IPS-18c (cell line): ENCODE measurements at regions not wholly inside any gene's neighbourhood (a gene's known extent, or its start where the extent isn't known, plus 50 kb on each side); places are given as distances from the start of the nearest gene placed in this dataset.
"Not testable (repeated sequence)": the region's sequence is repeated elsewhere in the genome, so short reads cannot be mapped to it uniquely, and the experiment has no call there.

Source experiments
- H3K4me3 ChIP-seq: 2 replicates; pipeline ENCODE4 v1.7.0; 2013; ENCODE audit warnings: low read depth, mild to moderate bottlenecking, low read length, moderate library complexity; ENCODE audit not compliant: insufficient read depth
- H3K9me3 ChIP-seq: one replicate; pipeline ENCODE4 v1.6.1; 2013; ENCODE audit warnings: mild to moderate bottlenecking, low read length, moderate library complexity; ENCODE audit not compliant: control insufficient read depth, insufficient read depth

- not testable (repeated sequence) for H3K9me3 ChIP-seq, H3K4me3 ChIP-seq
Observed at GRCh38 chr16:29258946-29259634, 147.4 kb downstream of the NPIPB11 start.

- H3K4me3 ChIP-seq, H3K9me3 ChIP-seq: not testable (repeated sequence)
Observed at GRCh38 chr16:29257419-29258336, 148.8 kb downstream of the NPIPB11 start.

- no peak overlapping the region; the same call in 1 of the 2 replicates for H3K4me3 ChIP-seq
- no peaks in the 10 kb centered on the region for H3K9me3 ChIP-seq
Observed at GRCh38 chr16:29256501-29256981, 150.0 kb downstream of the NPIPB11 start.

- not testable (repeated sequence) for H3K9me3 ChIP-seq, H3K4me3 ChIP-seq
Observed at GRCh38 chr16:29255957-29256356, 150.6 kb downstream of the NPIPB11 start.

GRCh38 chr16:29255496-29255796, 151.1 kb downstream of the NPIPB11 start:
- H3K4me3 ChIP-seq, H3K9me3 ChIP-seq: not testable (repeated sequence)

- no peaks in the 10 kb centered on the region for H3K9me3 ChIP-seq
- H3K4me3 ChIP-seq: no peak overlapping the region
Observed at GRCh38 chr16:29254676-29255495, 151.6 kb downstream of the NPIPB11 start.

- H3K4me3 ChIP-seq, H3K9me3 ChIP-seq: not testable (repeated sequence)
Observed at GRCh38 chr16:29253716-29254590, 152.6 kb downstream of the NPIPB11 start.

GRCh38 chr16:29253066-29253590, 153.4 kb downstream of the NPIPB11 start:
- H3K9me3 ChIP-seq, H3K4me3 ChIP-seq: not testable (repeated sequence)

GRCh38 chr16:29252311-29252710, 154.2 kb downstream of the NPIPB11 start:
- H3K4me3 ChIP-seq, H3K9me3 ChIP-seq: not testable (repeated sequence)

- H3K9me3 ChIP-seq, H3K4me3 ChIP-seq: not testable (repeated sequence)
Observed at GRCh38 chr16:29251571-29252011, 154.9 kb downstream of the NPIPB11 start.

GRCh38 chr16:29250923-29251434, 155.5 kb downstream of the NPIPB11 start:
- not testable (repeated sequence) for H3K4me3 ChIP-seq, H3K9me3 ChIP-seq

GRCh38 chr16:29250469-29250868, 156.0 kb downstream of the NPIPB11 start:
- H3K4me3 ChIP-seq, H3K9me3 ChIP-seq: not testable (repeated sequence)

GRCh38 chr16:29248940-29249318, 157.6 kb downstream of the NPIPB11 start:
- not testable (repeated sequence) for H3K4me3 ChIP-seq, H3K9me3 ChIP-seq

- not testable (repeated sequence) for H3K9me3 ChIP-seq, H3K4me3 ChIP-seq
Observed at GRCh38 chr16:29248306-29248939, 158.1 kb downstream of the NPIPB11 start.

GRCh38 chr16:29246091-29246490, 160.4 kb downstream of the NPIPB11 start:
- not testable (repeated sequence) for H3K4me3 ChIP-seq, H3K9me3 ChIP-seq

GRCh38 chr16:29237971-29238370, 168.5 kb downstream of the NPIPB11 start:
- Histone ChIP-seq H3K9me3 (peaks cover 2% of the 10 kb centered on the region), H3K4me3 (no peak overlapping the region)
